ENCODE measurements at regions not wholly inside any gene's neighbourhood (a gene's known extent, or its start where the extent isn't known, plus 50 kb on each side); places are given as distances from the start of the nearest gene placed in this dataset.

GRCh38 chr2:457262-457661 is 169.4 kb upstream of the ALKAL2 start:
- H3K27ac ChIP-seq (ENCODE audit: low read depth in 2 of 2, low read length in 2 of 2): no peak overlapping the region
- H3K4me1 ChIP-seq (ENCODE audit: control insufficient read depth in 2 of 3, insufficient read depth in 2 of 3, low read depth in 1 of 3, low read length in 3 of 3): peaks cover 2 to 15% (median 3%) of the 10 kb centered on the region in 3 donors
- no peak for TF ChIP-seq CTCF (IDR thresholded peaks at IDR 0.05; ENCODE audit: borderline replicate concordance, extremely low read depth, insufficient read depth)
- H3K9me3 ChIP-seq (ENCODE audit: control insufficient read depth in 2 of 3, insufficient read depth in 1 of 3, low read length in 3 of 3): no peaks in the 10 kb centered on the region
- intact Hi-C loops (cut with DNase I): no loop called here
- no peak overlapping the region for H3K9ac ChIP-seq (ENCODE audit: low read length in 3 of 3)
- DNase-seq (no peak), FAIRE-seq (no peak)
- no peak overlapping the region for H3K4me3 ChIP-seq (ENCODE audit: low read length in 3 of 3)
- no peaks in the 10 kb centered on the region for H3K36me3 ChIP-seq (ENCODE audit: control insufficient read depth in 2 of 3, insufficient read depth in 3 of 3, low read length in 3 of 3)
- no peaks in the 10 kb centered on the region for H3K27me3 ChIP-seq (ENCODE audit: control insufficient read depth, insufficient read depth, low read length)

DNA sequence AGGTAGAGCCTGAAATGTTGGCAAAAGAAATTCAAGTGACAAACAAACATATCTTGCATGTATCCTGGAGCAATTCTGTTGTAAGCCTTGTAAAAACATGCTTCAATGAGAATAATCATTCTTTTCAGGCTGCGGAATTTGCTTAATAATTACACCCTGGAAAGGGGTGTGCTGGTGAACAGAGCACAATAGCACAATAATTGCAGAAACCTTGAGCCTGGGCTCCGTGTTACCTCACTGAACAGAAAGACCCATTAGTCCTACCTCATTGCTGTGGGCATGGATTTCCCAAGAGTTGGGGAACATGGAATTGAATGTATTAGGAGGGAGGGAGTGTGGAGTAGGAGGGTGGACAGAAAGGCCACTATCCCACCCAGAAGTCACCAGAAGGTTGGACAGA is 168.0 kb upstream of the ALKAL2 start:
- intact Hi-C loops (cut with DNase I): no loop called here
- no peak for DNase-seq
- Histone ChIP-seq H3K36me3 (ENCODE audit: control insufficient read depth in 2 of 3, insufficient read depth in 3 of 3, low read length in 3 of 3) (no peaks in the 10 kb centered on the region), H3K27ac (ENCODE audit: low read depth in 2 of 2, low read length in 2 of 2) (no peak overlapping the region), H3K9ac (ENCODE audit: low read length in 3 of 3) (no peak overlapping the region), H3K4me1 (ENCODE audit: control insufficient read depth in 2 of 3, insufficient read depth in 2 of 3, low read depth in 1 of 3, low read length in 3 of 3) (peaks cover 2 to 16% (median 3%) of the 10 kb centered on the region in 3 donors), H3K4me3 (ENCODE audit: low read length in 3 of 3) (no peak overlapping the region), H3K9me3 (ENCODE audit: control insufficient read depth in 2 of 3, insufficient read depth in 1 of 3, low read length in 3 of 3) (no peaks in the 10 kb centered on the region), H3K27me3 (ENCODE audit: control insufficient read depth, insufficient read depth, low read length) (no peaks in the 10 kb centered on the region)
- TF ChIP-seq CTCF (IDR thresholded peaks at IDR 0.05; ENCODE audit: borderline replicate concordance, extremely low read depth, insufficient read depth): no peak
- FAIRE-seq: no peak

- H3K27me3 ChIP-seq (ENCODE audit: control insufficient read depth, insufficient read depth, low read length): no peaks in the 10 kb centered on the region
- no peak overlapping the region for H3K27ac ChIP-seq (ENCODE audit: low read depth in 2 of 2, low read length in 2 of 2)
- H3K36me3 ChIP-seq (ENCODE audit: control insufficient read depth in 2 of 3, insufficient read depth in 3 of 3, low read length in 3 of 3): no peaks in the 10 kb centered on the region
- intact Hi-C loops (cut with DNase I): no loop called here
- peaks cover 2 to 16% (median 3%) of the 10 kb centered on the region in 3 donors for H3K4me1 ChIP-seq (ENCODE audit: control insufficient read depth in 2 of 3, insufficient read depth in 2 of 3, low read depth in 1 of 3, low read length in 3 of 3)
- FAIRE-seq: no peak
- DNase-seq: no peak
- H3K4me3 ChIP-seq (ENCODE audit: low read length in 3 of 3): no peak overlapping the region
- no peak overlapping the region for H3K9ac ChIP-seq (ENCODE audit: low read length in 3 of 3)
- H3K9me3 ChIP-seq (ENCODE audit: control insufficient read depth in 2 of 3, insufficient read depth in 1 of 3, low read length in 3 of 3): no peaks in the 10 kb centered on the region
- TF ChIP-seq CTCF (IDR thresholded peaks at IDR 0.05; ENCODE audit: borderline replicate concordance, extremely low read depth, insufficient read depth): no peak
Observed at GRCh38 chr2:455015-455705, 167.3 kb upstream of the ALKAL2 start.

DNA sequence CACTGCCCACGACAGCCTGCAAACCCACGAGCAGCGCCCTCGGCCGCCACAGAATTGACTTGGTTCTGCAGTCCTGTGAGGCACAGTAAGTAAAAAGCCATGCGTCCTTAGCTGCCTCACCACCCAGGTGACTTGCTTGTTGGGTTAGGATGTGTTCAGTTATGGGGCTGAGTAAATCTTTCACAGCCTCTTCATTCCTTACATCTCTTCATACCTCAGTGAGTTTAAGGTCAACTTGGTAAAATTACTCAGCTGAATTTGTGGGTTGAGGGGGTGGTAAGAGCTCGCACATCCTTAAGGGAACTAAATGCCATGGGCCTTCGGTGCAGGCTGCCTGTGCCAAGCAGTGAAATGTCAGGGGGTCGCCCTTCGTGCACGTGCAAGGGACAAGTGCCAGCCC is 165.2 kb upstream of the ALKAL2 start:
- Histone ChIP-seq H3K9me3 (ENCODE audit: control insufficient read depth in 2 of 3, insufficient read depth in 1 of 3, low read length in 3 of 3) (no peaks in the 10 kb centered on the region), H3K27me3 (ENCODE audit: control insufficient read depth, insufficient read depth, low read length) (no peaks in the 10 kb centered on the region), H3K27ac (ENCODE audit: low read depth in 2 of 2, low read length in 2 of 2) (peak overlapping the region in 1 of 2 donors; percentile 18), H3K9ac (ENCODE audit: low read length in 3 of 3) (no peak overlapping the region), H3K4me1 (ENCODE audit: control insufficient read depth in 2 of 3, insufficient read depth in 2 of 3, low read depth in 1 of 3, low read length in 3 of 3) (peaks cover 2 to 16% (median 3%) of the 10 kb centered on the region in 3 donors), H3K4me3 (ENCODE audit: low read length in 3 of 3) (no peak overlapping the region), H3K36me3 (ENCODE audit: control insufficient read depth in 2 of 3, insufficient read depth in 3 of 3, low read length in 3 of 3) (no peaks in the 10 kb centered on the region)
- DNase-seq (peak in 2 of 5 donors; percentile 63 to 75), FAIRE-seq (no peak)
- no peak for TF ChIP-seq CTCF (IDR thresholded peaks at IDR 0.05; ENCODE audit: borderline replicate concordance, extremely low read depth, insufficient read depth)
- intact Hi-C loops (cut with DNase I): no loop called here
